GM12872 (cell line): ENCODE measurements at regions not wholly inside any gene's neighbourhood (a gene's known extent, or its start where the extent isn't known, plus 50 kb on each side); places are given as distances from the start of the nearest gene placed in this dataset.

ENCODE experiments used
- TF ChIP-seq, protein P1 (sequence below): IDR thresholded peaks from 3 replicates; pipeline ENCODE4 v1.5.1; 2011; ENCODE audit warnings: low read depth, mild to moderate bottlenecking, low read length, moderate library complexity; ENCODE audit not compliant: insufficient read depth

DNA sequence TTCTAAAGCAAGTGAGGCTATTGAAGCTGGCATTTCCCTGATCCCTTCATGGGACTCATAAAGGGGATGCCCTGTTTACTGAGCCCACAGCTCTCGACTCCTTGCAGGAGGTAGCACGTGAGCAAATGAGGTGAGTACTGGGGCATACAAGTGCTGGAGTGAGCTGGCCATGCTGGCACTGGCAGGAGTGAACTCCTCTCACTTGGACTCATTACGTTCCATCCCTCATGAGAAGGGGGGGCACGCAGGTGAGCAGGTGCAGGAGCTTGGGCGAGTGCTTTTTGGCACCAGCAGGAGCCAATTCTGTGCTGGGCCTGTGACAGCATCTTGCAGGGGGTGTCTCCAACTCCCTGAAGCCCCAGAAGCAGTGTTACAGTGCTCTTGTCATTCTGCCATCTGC is 337.1 kb upstream of the CA10 start:
- TF ChIP-seq, protein P1, sequence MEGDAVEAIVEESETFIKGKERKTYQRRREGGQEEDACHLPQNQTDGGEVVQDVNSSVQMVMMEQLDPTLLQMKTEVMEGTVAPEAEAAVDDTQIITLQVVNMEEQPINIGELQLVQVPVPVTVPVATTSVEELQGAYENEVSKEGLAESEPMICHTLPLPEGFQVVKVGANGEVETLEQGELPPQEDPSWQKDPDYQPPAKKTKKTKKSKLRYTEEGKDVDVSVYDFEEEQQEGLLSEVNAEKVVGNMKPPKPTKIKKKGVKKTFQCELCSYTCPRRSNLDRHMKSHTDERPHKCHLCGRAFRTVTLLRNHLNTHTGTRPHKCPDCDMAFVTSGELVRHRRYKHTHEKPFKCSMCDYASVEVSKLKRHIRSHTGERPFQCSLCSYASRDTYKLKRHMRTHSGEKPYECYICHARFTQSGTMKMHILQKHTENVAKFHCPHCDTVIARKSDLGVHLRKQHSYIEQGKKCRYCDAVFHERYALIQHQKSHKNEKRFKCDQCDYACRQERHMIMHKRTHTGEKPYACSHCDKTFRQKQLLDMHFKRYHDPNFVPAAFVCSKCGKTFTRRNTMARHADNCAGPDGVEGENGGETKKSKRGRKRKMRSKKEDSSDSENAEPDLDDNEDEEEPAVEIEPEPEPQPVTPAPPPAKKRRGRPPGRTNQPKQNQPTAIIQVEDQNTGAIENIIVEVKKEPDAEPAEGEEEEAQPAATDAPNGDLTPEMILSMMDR, result no peak

DNA sequence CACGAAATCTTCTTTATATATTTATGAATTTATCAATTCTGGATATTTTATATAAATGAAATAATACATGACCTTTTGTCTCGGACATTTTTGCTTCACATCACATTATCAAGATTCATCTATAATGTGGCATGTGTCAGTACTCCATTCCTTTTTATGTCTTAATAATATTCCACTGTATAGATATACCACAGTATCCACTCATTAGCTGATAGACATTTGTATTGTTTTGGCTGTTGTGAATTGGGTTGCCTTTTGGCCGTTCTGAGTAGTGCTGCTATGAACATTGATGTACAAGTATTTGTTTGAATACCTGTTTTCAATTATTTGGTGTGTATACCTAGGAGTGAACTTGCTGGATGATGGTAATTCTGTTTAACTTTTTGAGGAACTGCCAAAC is 323.8 kb upstream of the CA10 start:
- TF ChIP-seq, protein P1, result no peak

DNA sequence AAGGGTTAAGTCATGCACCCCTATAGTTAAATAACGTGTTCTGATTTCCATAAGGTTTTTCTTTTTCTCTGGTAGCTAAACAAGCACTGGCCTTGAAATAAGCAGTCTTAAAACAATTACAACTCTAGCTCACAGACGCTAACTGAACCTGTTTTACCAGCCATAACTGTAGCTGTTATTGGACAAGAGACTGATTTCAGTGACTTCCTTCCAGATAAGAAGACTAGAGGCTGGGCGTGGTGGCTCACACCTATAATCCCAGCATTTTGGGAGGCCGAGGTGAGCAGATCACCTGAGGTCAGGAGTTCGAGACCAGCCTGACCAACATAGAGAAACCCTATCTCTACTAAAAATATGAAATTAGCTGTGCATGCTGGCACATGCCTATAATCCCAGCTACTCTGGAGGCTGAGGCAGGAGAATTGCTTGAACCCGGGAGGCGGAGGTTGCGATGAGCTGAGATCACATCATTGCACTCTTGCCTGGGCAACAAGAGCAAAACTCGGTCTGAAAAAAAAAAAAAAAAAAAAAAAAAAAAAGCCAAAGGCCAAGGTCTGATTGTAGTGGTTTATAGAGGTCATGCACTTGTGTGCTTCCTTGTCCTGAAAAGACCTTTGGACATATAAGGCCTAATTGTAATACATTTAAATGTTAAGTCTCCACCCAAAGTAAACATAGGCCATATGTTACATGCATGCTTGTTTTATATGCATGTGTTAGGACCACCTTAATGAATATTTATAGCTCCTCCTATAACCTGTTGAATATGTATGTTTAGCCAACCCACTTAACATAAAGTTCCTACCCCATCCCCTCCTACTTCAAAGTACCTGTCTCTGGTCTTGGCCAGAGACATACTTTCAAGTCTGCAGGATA is 319.5 kb upstream of the CA10 start:
- TF ChIP-seq, protein P1, result no peak

DNA sequence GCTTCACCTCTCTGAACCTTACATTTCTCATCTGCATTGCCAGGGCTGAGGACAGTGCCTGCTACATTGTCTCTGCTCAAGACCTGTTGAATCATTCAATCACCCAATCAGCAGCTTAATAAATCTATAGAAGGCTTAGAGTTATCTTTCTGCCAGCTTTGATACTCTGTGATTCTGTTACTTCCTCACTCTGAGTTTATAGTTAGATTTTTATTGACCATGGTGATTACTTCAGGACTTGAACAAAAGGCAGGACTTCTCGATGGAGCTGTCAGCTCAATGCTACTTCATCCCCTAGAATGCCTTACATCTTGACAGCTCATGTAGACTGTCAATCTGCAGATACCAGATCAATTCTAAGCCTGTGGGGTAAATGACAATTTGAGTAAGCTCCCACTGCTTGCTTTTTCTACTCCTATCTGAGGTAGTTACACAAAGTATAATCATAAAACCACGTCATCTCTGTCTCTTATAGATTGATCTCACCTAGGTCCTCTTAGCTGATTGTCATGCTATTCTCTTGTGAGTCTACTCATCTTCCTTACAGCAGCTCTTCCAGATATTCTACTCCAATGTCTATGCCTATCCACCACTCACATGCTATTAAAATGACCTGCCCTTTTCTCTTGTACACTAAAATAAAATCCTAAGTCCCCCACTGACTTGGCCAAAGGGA is 318.3 kb upstream of the CA10 start:
- TF ChIP-seq, protein P1, result no peak

DNA sequence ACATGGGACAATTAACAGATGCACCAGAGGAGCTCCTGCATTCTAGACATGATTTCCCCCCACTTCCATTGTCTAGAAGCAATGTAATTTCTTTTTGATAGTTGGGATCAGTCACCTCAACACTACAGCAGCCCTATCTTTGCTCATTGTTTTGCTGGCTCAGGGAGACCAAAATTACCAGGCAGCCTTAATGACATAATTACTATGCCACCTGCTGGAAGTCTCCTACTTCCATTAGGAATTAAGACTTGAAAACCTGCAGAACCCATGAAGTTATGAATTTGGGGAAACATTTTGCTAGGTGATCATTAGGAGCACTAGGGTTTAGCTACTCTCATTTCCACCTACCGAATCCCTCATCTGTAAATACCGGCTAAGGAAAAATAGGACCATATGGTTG is 312.0 kb upstream of the CA10 start:
- TF ChIP-seq, protein P1, result no peak

DNA sequence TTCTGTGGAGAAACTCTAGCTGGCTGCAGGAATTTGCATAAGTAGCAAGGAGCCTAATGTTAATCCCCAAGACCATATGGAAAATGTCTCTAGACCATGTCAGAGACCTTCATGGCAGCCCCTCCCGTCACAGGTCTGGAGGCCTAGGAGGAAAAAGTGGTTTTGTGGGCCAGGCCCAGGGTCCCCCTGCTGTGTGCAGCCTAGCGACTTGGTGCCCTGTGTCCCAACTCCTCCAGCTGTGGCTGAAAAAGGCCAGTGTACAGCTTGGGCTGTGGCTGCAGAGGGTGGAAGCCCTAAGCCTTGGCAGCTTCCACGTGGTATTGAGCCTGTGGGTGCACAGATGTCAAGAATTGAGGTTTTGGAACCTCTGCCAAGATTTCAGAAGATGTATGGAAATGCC is 306.9 kb upstream of the CA10 start:
- TF ChIP-seq, protein P1, result no peak

DNA sequence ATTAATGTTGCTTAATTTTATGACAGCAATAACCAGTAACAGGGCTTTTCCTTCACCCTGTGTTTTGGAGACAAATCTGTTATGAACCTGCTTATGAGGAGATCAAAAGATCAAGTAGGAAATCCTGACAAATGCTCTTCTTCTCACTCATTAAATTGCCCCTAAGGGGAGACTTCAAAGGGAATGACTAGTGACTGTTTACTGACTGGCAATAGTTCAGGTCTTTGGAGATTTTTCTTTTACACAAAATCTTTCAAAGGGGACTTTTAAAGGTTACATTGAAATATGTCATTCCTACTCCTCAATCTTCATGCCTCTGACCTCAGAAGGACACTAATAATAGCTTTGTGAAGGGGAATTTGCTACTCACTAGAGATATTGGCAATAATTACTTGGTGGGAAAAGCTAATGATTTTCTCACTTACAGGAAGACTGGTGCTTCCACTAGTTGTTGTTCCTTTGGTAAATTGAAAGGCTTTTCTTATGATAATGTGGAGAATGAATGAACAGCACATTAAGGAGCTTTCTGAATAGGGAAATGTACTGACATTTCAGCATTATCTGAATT is 292.9 kb upstream of the CA10 start:
- TF ChIP-seq, protein P1, result no peak
